Stimulated activated naive CD8-positive, alpha-beta T cell treated with anti-CD3 and anti-CD28 coated beads, Interleukin-15, amount 100 ng/mL, for 72 hours (primary cell): ENCODE measurements at regions not wholly inside any gene's neighbourhood (a gene's known extent, or its start where the extent isn't known, plus 50 kb on each side); places are given as distances from the start of the nearest gene placed in this dataset.

ENCODE experiments used
- ATAC-seq: fragments of 150-1000 bp; cut with Tn5 transposase; 2 replicates; pipeline ENCODE4 v1.10.0; 2021; ENCODE audit warnings: mild to moderate bottlenecking, moderate library complexity
- DNase-seq, 2 donors: peaks; one replicate each; pipeline ENCODE4 v3.0.0; 2021 to 2022
- H3K27ac Mint-ChIP-seq, 2 donors: one replicate each; pipeline ENCODE4 v1.8.0; 2022; ENCODE audit warnings: mild to moderate bottlenecking in 2 of 2, mixed read lengths in 2 of 2, moderate library complexity in 2 of 2
- H3K27me3 Mint-ChIP-seq: one replicate; pipeline ENCODE4 v1.8.0; 2022; ENCODE audit warnings: mixed read lengths
- H3K4me1 Mint-ChIP-seq: one replicate; pipeline ENCODE4 v1.8.0; 2022; ENCODE audit warnings: mild to moderate bottlenecking, mixed read lengths
- H3K4me3 Mint-ChIP-seq, 2 donors: one replicate each; pipeline ENCODE4 v1.8.0; 2022; ENCODE audit warnings: mild to moderate bottlenecking in 2 of 2, mixed read lengths in 2 of 2, moderate library complexity in 1 of 2
- H3K9me3 Mint-ChIP-seq, 2 donors: one replicate each; pipeline ENCODE4 v1.8.0; 2022; ENCODE audit warnings: mixed read lengths in 2 of 2

DNA sequence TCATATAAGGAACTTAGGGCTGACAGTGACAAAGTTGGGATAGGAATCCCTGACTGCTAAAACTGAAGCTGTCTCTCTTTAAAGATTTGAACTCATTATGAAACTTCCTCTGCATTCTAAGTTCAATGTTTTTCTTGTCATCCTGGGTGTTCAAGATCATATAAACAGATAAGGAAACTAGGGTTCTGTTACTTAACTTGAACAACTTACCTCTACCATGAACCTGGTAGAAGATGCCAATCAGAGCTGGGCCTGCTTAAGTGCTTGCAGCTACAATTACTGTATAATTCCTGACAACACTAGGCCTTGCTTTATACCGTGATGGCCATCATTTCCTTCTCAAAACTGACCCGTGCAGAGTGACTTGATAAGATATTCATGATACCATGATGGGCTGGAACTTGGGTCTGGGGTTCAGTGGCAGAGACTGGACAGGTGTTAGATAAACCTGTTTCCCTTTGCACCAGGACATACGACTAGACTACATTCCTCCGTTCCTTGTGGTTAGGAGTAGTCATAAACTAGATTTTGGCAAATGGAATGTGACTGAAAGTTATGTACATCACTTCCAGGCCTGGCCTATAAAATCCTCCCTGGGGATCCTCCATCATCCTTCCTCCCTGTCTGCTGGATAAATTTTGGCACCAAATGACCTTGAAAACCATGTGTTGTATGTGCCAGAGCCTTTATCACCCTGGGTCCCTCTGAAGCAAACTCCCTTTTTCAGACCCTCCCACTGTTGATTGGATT, 172.2 kb upstream of the PRICKLE1 start:
- no peak for ATAC-seq
- Mint-ChIP-seq H3K4me3 (no peak overlapping the region), H3K27me3 (no peaks in the 10 kb centered on the region), H3K9me3 (no peaks in the 10 kb centered on the region), H3K4me1 (no peaks in the 10 kb centered on the region), H3K27ac (no peak overlapping the region)
- DNase-seq = no peak

DNA sequence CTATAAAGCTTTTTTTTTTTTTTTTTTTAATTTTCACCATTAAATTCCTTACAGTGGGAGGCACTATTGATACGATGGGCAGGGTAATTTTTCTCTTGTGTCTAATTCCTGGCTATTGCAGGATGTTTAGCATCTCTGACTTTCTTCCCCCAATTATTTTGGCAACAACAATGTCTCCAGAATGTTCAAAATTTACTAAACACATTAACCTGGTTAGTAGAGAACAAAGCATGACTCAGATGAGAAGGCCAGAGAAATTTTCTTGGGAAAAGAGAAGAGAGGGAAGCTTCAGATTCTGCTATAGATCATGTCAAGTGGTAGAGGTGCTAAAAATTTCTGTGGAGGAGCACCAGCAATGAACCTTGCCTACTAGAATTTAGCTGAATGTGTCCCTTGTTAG, 171.5 kb upstream of the PRICKLE1 start:
- ATAC-seq (no peak), DNase-seq (no peak)
- no peaks in the 10 kb centered on the region for H3K4me1 Mint-ChIP-seq
- no peak overlapping the region for H3K27ac Mint-ChIP-seq
- H3K4me3 Mint-ChIP-seq = no peak overlapping the region
- no peaks in the 10 kb centered on the region for H3K27me3 Mint-ChIP-seq
- no peaks in the 10 kb centered on the region for H3K9me3 Mint-ChIP-seq

DNA sequence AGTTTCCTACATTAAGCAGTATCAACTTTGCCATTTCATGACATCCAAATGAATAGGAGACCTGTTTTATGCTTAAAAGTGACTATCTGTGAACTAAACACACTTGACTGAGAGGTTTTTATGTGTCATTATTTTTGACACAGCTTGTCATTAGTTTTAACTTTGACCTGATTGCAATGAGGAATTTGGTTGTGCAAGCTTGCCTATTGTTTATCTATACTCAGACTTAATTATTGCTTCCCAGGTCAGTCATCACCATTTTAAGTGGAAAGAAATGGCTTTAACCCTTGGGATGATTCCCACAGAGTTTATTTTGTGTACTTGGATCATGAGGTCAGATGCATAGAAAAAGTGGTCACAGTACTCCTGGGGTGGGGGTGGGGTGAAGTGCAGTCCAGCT, 171.0 kb upstream of the PRICKLE1 start:
- Mint-ChIP-seq H3K9me3 (no peaks in the 10 kb centered on the region), H3K4me1 (no peaks in the 10 kb centered on the region), H3K27ac (no peak overlapping the region), H3K4me3 (no peak overlapping the region), H3K27me3 (no peaks in the 10 kb centered on the region)
- no peak for ATAC-seq
- DNase-seq = no peak

GRCh38 chr12:42759622-42760273, 170.2 kb upstream of the PRICKLE1 start:
- no peak for ATAC-seq
- no peak for DNase-seq
- Mint-ChIP-seq H3K9me3 (no peaks in the 10 kb centered on the region), H3K4me3 (no peak overlapping the region), H3K27ac (no peak overlapping the region), H3K27me3 (no peaks in the 10 kb centered on the region), H3K4me1 (no peaks in the 10 kb centered on the region)

DNA sequence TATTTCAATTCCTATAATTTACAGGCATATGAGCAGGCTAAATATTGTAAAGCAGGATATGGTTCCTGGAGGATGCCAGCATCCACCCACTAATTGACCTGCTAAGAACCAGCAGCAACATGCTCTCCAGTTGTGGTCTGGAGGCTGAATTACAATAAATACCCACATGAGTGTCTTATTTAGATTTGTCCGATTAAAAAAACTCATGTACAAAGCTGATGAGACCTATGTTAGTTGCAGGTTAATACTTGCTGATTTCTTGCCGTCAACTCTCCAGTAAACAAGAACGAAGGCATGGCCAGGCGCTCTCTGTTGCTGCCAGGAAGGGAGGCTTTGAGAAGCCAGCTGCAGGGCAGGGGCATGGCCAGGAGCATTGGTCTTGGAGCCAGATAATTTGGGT, 169.3 kb upstream of the PRICKLE1 start:
- DNase-seq = no peak
- H3K27me3 Mint-ChIP-seq = no peaks in the 10 kb centered on the region
- H3K9me3 Mint-ChIP-seq = no peaks in the 10 kb centered on the region
- ATAC-seq = no peak
- no peak overlapping the region for H3K4me3 Mint-ChIP-seq
- no peak overlapping the region for H3K27ac Mint-ChIP-seq
- no peaks in the 10 kb centered on the region for H3K4me1 Mint-ChIP-seq

DNA sequence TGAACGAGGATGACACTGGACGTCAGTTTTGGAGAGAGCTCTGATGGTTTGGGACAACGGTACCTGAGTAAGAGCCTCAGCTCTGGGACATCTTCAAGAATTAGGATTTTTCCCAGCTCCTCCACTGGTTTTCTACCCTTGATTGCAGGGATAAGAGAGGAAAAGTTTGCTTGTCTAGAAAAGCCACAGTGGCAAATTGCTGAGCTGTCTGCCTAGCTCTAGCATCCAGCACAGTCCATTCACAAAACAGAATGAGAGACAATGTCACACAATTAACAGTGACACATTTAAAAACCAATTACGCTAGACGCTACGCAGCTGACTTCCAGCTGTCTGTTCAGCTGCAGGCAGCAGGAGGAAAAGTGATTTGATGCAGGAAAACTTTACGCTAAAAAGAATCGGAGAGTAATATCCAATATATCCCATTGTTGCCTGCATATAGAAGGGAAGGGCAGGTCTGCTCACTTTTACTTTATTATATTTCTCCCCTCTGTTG, 168.1 kb upstream of the PRICKLE1 start:
- Mint-ChIP-seq H3K27ac (no peak overlapping the region), H3K4me3 (no peak overlapping the region), H3K9me3 (no peaks in the 10 kb centered on the region), H3K27me3 (no peaks in the 10 kb centered on the region), H3K4me1 (no peaks in the 10 kb centered on the region)
- DNase-seq (no peak), ATAC-seq (no peak)

DNA sequence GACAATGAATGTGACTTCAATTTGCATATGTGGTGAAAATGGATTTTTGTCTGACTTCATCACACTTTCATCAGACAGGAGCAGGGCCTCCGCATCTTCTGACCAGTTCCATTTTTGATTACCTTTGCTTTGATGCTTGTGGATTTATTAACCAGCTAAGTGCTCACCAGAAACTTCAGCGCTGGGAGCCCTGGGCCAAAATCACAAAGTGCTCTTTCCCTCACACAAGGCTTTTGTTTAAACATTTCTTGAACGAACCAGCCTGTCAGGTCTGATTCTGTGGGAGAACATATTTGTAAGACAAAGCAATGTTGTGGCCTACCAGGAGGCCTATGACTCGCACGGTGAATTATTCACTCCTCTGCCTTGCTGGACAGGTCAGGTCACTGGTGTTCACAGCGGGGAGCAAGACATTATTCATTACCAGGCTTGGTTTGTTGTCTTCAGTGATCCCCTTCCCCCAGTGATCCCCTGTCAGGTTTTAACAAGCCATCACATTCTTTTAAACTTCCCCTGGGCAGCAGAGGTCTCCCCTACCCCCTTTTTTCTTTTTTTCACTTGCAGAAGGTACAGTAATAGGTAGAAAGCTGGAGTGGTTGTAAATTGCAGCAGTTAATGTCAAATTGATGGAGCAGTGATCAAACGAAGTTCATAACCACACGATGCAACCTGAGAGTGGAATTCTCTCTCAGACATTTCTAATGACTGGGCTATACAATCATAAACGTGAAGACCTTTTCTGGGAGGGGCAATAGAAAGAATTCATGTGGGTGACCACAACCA, 167.5 kb upstream of the PRICKLE1 start:
- no peaks in the 10 kb centered on the region for H3K9me3 Mint-ChIP-seq
- H3K27me3 Mint-ChIP-seq = no peaks in the 10 kb centered on the region
- ATAC-seq (no peak), DNase-seq (no peak)
- no peak overlapping the region for H3K4me3 Mint-ChIP-seq
- no peaks in the 10 kb centered on the region for H3K4me1 Mint-ChIP-seq
- no peak overlapping the region for H3K27ac Mint-ChIP-seq

- Mint-ChIP-seq H3K4me1 (no peaks in the 10 kb centered on the region), H3K9me3 (peaks cover 11 to 30% of the 10 kb centered on the region in 2 donors), H3K27me3 (no peaks in the 10 kb centered on the region), H3K4me3 (no peak overlapping the region), H3K27ac (no peak overlapping the region)
- ATAC-seq (no peak), DNase-seq (no peak)
Observed at GRCh38 chr12:42750356-42750755, 160.8 kb upstream of the PRICKLE1 start.

DNA sequence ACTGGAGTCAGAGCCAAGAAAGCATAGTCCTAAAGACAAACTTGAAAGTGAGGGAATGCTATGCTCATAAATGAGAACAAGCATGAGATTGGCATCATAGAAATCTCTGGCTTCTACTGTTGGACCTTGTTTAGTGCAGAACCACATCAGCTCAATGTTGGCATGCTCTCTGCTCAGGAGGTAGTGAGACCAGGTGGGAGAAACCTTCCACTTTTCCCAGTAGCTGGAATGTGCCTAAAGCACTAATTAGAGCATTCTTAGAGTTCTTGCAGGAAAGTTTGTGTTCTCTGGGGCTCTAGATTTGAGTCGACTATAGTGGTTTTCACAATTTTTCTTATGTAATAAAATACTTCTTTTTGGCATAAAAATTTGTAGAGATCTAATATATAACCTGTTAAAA, 159.7 kb upstream of the PRICKLE1 start:
- Mint-ChIP-seq H3K4me1 (no peaks in the 10 kb centered on the region), H3K4me3 (no peak overlapping the region), H3K27me3 (no peaks in the 10 kb centered on the region), H3K9me3 (peaks cover 11 to 35% of the 10 kb centered on the region in 2 donors), H3K27ac (no peak overlapping the region)
- DNase-seq (no peak), ATAC-seq (no peak)

- H3K27me3 Mint-ChIP-seq = no peaks in the 10 kb centered on the region
- no peak overlapping the region for H3K4me3 Mint-ChIP-seq
- H3K27ac Mint-ChIP-seq = no peak overlapping the region
- DNase-seq (no peak), ATAC-seq (no peak)
- H3K4me1 Mint-ChIP-seq = no peaks in the 10 kb centered on the region
- peaks cover 11 to 35% of the 10 kb centered on the region in 2 donors for H3K9me3 Mint-ChIP-seq
Observed at GRCh38 chr12:42744539-42745182, 155.1 kb upstream of the PRICKLE1 start.

- H3K27me3 Mint-ChIP-seq = no peaks in the 10 kb centered on the region
- ATAC-seq (no peak), DNase-seq (no peak)
Observed at GRCh38 chr12:42742716-42743115, 153.2 kb upstream of the PRICKLE1 start.

DNA sequence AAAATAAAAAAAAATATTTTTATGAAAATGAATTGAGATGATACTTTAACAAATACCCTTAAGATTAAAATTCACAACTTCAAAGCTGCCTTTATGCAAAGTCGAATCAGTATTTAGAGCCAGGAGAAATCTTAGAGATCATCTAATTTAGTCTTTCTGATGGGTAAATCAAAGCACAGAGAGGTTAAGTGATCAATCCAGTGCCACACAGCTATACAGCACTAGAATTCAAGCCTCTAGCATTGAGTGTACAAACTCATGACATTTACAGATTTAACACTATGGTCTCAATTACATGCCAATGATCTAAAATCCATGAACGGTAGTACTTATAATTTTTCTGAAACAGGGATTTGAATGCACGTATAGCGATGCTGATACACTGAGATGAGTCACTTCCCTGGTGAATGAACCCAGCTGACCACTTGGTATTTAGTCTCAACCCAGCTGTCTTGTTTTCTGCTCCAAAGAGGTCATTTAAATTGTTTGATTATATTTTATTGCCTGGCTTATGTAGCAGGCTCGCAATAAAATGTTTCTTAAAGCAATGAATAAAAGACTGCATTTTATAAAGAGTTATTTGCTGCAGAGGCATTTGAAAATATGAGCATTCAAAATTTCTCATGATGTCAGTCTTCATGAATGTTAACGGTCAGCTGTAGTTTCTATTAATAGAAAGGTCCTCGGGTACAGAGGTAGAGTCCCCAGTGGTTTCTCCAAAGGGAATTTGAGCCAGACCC, 152.4 kb upstream of the PRICKLE1 start:
- ATAC-seq = no peak
- Mint-ChIP-seq H3K27ac (no peak overlapping the region), H3K27me3 (no peaks in the 10 kb centered on the region), H3K4me3 (no peak overlapping the region), H3K4me1 (no peaks in the 10 kb centered on the region), H3K9me3 (peaks cover 6 to 21% of the 10 kb centered on the region in 2 donors)
- DNase-seq = no peak

More at GRCh38 chr12:42742716-42743115, 153.2 kb upstream of the PRICKLE1 start:
- Mint-ChIP-seq H3K9me3 (peaks cover 6 to 24% of the 10 kb centered on the region in 2 donors), H3K27ac (no peak overlapping the region), H3K4me1 (no peaks in the 10 kb centered on the region), H3K4me3 (no peak overlapping the region)

DNA sequence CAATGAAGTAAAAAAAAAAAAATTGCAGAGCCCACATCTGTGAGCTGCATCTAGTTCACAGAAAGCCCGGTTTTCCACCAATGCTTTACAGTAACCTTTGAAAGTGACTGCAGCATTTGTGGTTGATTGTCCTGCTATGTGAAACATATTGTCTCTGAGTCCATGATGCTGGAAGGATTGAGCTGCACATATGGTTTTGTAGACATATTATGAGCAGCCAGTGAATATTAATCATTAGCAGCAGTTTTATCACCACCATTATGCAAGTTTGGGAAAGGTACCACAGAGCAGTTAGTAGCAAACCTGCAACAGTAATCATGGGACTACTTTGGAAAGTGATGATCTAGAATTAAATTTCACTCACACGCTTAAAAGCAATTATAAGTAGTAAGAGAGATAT, 151.5 kb upstream of the PRICKLE1 start:
- DNase-seq (no peak), ATAC-seq (no peak)
- Mint-ChIP-seq H3K4me1 (no peaks in the 10 kb centered on the region), H3K4me3 (no peak overlapping the region), H3K27me3 (no peaks in the 10 kb centered on the region), H3K27ac (no peak overlapping the region), H3K9me3 (peaks cover 0 to 13% of the 10 kb centered on the region in 2 donors)

DNA sequence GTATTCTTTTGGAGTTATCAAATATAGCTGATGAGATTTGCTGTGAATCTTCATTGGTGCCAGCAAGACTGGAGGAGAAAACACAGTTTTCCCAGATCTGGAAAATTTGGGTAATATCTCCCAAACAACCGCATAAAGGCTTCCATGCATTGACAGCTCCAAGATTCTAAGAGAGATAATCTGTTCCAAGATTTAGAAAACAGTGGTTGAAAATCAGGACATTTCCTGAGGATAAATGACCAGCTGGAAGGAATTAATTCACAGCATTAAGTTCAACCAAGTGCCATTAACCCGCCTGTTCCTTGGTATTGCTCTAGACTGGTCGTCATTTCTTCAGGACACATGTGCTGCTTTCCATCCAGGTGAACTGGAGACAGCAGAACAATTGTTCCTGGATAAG, 147.9 kb upstream of the PRICKLE1 start:
- no peak overlapping the region for H3K4me3 Mint-ChIP-seq
- H3K27me3 Mint-ChIP-seq = no peaks in the 10 kb centered on the region
- H3K27ac Mint-ChIP-seq = no peak overlapping the region
- ATAC-seq (no peak), DNase-seq (no peak)
- no peaks in the 10 kb centered on the region for H3K9me3 Mint-ChIP-seq
- H3K4me1 Mint-ChIP-seq = no peaks in the 10 kb centered on the region

DNA sequence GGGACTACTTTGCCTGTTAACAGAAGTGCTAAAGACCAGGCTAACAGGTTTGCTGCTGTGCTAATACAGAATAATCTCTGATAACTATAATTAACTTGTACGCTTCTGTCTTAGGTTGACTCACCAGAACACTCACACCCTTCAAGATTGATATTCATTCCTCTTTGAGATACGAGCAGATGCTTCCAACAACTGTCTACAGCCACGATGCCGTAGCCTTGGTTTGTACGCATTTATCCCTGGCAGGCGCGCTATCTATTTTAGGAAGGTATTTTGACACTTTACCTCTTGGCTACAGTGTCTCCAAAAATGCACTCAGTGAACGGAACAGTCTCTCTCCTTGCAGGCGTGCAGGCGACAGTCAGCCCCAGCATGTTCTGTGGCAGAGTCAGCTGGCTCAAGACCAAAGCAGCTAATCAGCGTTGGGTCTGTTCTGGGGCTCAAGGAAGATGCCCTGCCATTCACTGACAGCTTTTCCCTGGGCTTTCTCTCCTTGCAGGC, 146.4 kb upstream of the PRICKLE1 start:
- no peaks in the 10 kb centered on the region for H3K4me1 Mint-ChIP-seq
- no peak overlapping the region for H3K27ac Mint-ChIP-seq
- ATAC-seq = no peak
- H3K9me3 Mint-ChIP-seq = peaks cover 0 to 4% of the 10 kb centered on the region in 2 donors
- no peak for DNase-seq
- no peak overlapping the region for H3K4me3 Mint-ChIP-seq
- H3K27me3 Mint-ChIP-seq = no peaks in the 10 kb centered on the region
